NB4 (cell line): ENCODE measurements at regions not wholly inside any gene's neighbourhood (a gene's known extent, or its start where the extent isn't known, plus 50 kb on each side); places are given as distances from the start of the nearest gene placed in this dataset.

Experiments
- CTCF ChIP-seq: IDR thresholded peaks from one replicate; pipeline ENCODE4 v1.5.1; 2012; ENCODE audit warnings: low read depth, low read length
- POLR2A ChIP-seq: IDR thresholded peaks from 2 replicates; pipeline ENCODE4 v1.6.1; 2011; ENCODE audit warnings: mild to moderate bottlenecking; ENCODE audit not compliant: insufficient read length; ENCODE audit errors: extremely low read depth
- TF ChIP-seq, protein P1 (sequence below): IDR thresholded peaks from 2 replicates; pipeline ENCODE4 v1.6.1; 2011; ENCODE audit warnings: low read depth, low read length

GRCh38 chr18:27478459-27478858, 293.4 kb upstream of the CHST9 start:
- TF ChIP-seq POLR2A, result no peak
- no peak for TF ChIP-seq CTCF
- TF ChIP-seq, protein P1, sequence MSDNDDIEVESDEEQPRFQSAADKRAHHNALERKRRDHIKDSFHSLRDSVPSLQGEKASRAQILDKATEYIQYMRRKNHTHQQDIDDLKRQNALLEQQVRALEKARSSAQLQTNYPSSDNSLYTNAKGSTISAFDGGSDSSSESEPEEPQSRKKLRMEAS, result no peak
